Hypothalamus (tissue), 51 donors: ENCODE measurements at regions not wholly inside any gene's neighbourhood (a gene's known extent, or its start where the extent isn't known, plus 50 kb on each side); places are given as distances from the start of the nearest gene placed in this dataset.

Source experiments
- DNase-seq, 51 donors: peaks; one replicate each; lab custom pipeline; 2025; lab: John Stamatoyannopoulos, UW

DNA sequence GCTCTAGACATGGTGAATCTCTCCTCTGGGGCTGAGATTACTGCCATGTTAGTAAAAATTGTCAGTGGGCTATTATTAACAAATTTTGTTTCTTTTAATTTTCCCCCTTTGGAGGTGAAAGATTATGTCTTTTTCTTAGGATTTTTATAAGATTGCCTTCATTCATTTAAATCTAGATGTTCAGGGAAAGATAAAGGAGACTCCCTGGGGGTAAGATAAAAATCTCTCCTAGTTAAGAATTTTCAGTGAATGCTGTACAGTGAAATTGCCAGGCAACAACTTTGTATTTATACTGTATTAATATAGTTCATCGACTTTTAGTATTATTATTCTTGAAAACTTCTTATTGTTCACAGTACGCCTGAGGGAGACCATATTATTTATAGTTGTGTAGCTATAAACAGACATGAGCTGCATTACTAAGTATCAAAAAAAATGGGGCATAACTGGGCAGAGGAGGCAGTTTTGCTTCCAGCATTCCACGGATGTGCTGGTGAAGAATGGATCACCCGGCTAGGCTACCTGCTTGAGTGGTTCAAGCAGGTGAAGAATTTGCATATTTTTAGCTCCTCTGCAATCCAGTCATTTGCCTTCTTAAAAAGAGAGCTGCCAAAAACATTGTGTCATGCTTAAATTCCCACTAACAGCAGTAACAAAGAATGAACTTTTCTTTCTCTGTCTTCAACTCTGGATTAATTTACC lies 552.1 kb downstream of the DNAJB9 start:
- no peak for DNase-seq

DNA sequence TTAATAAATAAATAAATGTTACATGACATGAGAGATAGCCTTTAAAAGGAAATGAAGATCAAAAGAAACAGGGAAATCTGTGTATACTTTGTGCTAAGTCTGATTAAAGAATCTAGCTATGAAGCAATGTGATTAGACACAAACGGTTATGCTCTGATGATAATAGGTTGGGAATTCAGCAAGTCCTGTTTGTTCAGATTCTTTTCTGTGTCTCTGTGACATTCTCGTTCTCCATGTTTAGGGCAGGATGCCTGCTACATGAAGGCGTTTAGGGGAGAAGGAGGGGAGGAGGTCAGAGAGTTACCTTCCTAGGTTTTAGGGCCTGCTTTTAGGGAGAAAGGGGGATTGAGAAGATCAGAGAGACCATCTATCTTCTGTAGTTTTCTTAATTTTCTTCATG lies 555.3 kb downstream of the DNAJB9 start:
- no peak for DNase-seq

DNA sequence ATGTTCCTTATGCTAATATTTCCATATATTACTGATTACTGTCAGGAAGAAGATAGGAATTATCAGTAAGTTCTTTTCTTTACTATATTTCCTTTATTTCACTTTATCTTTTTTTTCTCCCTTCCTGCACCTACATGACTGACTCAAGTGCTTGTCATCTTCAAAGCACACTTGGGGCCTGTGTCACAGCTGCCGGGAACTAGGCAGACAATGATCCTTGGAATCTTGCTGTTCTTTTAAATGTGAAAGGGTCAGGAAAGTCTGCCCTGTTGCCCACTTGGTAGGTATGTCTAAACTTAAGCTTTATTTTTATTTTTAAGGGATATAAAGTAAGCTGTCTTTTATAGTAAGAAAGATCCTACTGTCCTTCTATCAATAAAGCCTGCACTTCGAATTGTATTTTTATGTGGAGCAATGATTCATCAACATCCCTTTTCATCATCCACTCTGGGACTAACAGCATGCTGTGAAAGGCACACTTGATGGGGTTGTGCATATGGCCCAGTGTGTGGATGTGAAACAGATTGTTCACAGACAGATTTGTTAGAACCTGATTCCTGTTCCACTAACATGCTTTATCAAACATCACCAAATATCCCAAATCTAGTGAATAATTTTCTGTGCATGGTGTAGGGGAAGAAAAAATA lies 556.9 kb downstream of the DNAJB9 start:
- DNase-seq, result no peak

DNA sequence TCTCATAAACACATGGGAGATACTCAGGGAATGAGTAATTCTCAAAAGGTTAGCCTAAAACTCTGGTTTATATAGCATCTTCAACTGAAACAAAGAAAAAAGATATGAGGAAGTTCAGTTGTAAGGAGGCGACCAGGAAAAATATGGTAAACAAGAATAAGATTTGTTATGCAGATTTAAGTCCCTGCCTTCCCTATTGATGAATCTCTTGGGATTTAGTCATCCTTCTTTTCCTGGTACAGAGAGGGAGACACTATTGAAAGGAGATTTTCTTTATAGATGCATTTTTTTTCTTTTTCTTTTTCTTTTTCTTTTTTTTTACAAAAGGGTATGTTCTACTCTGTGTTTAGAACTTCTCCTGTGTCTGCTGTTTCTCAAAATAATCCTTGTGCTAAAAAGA lies 557.5 kb downstream of the DNAJB9 start:
- DNase-seq, result no peak

DNA sequence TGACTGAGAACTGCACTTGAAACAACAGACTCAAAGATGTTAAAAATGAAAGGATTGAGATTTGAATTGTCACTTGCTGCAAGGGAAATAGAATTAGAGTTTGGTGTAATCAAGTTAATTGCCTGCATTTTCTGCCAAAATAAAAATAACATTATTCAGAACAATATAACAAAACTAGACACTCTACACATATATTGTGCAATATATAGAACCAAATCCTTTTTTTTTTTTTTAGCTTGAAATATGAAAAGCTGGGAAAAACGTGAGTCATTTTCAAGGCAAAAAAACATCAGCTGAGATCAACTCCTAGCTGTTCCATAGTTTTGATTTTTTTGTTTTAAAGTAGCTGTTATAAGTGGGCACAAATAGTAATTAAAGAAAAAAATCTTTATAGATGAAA lies 561.5 kb downstream of the DNAJB9 start:
- DNase-seq, result no peak

DNA sequence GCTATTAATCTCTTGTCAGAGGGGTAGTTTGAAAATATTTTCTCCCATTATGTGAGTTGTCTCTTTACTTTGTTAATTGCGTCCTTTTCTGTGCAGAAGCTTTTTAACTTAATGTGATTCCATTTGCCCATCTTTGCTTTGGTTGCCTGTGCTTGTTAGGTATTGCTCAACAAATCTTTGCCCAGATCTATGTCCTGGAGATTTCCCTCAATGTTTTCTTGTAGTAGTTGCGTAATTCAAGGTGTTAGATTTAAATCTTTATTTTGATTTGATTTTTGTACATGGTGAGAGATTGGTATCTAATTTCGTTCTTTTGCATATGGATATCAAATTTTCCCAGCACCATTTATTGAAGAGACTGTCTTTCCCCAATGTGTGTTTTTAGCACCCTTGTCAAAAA lies 567.2 kb downstream of the DNAJB9 start:
- no peak for DNase-seq

DNA sequence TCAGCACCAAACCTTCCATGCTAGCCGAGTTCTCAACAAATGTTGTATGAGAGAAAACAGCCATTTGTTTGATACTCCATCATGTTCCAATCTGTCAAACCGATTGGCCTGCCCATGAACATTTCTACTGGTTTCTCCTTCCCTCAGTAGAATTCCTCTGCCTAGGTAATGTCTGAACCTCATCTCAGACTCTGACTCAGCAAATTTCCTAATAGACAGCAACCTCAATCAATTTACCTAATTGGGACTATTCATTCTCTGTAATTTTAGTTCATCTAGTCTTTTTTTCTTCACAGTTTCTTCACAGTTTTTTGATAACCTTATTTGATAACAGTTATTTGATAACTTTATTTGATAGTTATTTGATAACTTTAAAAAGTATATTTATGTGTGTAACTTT lies 585.1 kb downstream of the DNAJB9 start:
- no peak for DNase-seq

DNA sequence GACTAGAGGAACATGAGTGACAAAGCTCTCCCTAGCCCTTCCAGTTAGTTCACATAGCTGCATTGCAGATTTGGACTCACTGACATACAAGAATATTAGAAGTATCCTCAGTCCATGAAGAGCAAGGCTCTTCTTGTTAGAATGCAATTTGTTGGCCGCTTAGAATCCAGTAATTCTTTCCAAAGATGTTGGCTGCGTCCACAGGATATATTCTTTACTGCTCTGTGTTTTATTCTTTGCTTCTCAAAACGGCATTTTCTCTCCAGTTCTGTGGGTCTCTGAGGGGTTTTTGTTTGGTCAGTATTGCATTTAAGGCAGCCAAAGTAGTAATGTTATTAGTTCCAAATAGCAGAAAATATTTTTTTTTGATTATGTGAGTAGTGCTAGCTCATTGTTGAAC lies 588.6 kb downstream of the DNAJB9 start:
- no peak for DNase-seq

DNA sequence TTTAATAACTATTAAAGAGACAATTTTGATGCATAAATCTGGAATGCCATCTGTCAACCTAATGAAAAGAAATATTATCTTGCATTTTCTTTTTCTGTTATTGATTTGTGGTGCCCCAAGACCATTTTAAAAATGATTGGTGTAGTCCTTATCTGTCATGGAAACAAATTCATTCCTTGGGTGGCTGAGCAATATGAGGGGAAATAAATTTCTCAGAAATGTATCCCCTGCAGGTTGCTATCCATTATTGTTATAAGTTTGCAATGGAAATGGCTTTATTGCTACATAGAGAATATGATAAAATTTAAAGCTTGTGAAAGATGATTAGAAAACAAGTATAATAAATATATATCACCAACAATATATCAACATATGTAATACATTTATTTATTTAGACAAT lies 607.0 kb downstream of the DNAJB9 start:
- no peak for DNase-seq

DNA sequence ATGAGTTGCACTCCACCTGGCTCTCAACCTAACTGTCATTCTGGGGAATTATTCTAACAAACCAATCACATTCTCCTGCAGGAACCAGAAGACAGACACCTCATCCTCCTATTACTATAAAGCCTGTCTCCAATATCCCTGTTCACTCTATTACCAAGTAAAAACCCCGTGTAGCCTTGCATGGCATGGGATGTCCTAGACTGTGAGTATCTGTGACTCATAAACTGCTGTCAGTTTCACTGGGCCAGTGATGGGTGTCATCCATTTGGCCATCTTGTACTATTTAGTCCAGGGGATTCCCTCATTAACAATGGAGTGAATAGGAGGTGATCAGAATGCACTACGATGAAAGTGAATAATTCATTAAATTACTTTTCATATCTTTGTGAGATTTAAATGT lies 608.7 kb downstream of the DNAJB9 start:
- DNase-seq, result no peak

DNA sequence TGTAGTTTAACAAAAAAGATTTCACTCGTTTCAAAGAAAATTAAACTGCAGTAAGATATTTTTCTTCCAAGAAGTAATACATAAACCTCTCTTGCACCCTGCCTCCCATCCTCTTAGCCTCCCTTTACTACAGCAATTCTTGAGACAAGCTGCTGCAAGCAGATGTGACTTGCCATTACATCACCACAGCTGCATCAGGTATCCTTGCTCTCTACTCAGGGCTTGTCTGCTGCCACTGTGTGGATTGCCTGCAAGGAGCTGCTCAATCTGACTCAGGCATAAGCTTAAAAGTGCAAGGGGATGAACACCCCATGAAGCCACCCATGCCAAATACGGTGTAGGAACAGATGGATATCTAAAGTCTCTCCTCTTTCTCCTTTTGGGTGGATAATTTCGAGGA lies 609.9 kb downstream of the DNAJB9 start:
- DNase-seq, result no peak

DNA sequence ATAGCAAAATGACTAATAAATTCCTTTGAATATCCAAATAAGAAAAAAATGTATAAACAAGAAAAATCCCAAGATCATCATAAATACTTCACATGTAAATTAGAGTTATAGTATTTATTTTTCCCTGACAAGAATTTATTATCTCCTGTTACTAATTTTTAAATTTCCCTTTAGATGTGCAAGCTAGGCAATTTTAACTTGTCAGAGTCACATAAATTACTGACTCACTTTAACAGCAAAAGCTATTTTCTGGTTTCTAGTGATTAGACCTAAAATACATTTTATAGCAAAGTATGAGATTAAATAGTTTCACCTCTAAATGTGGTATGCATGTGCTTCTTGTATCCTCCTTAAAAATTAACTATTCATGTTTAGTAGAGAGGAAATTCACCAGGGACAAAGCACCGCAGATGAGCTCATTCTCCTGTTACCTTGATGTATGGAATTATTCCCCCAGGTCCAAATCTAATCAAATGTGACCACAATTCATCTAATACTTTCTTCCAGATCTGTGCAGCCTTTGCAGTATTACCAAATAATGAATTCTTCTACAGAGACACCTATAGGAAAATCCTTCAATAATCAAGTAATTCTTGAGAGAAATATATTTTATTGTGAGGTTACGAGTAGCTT lies 621.2 kb downstream of the DNAJB9 start:
- no peak for DNase-seq

DNA sequence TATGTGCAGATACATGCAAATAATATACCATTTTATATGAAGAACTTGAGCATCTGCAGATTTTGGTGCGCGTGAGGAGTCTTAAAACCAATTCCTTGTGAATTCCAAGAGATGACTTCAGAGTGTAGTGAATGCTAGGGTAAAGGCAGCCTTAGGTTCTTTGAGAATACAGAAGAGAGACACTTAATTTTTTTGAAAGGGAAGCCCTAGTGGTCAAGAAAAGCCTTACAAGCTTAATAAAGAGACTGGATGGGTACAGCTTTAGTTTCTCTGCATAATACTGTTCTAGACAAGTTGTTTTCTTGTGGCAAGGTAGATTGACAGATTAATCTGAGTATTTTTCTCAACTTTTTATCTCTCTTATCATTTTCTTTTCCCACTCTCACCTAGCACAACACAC lies 636.5 kb downstream of the DNAJB9 start:
- DNase-seq, result no peak

DNA sequence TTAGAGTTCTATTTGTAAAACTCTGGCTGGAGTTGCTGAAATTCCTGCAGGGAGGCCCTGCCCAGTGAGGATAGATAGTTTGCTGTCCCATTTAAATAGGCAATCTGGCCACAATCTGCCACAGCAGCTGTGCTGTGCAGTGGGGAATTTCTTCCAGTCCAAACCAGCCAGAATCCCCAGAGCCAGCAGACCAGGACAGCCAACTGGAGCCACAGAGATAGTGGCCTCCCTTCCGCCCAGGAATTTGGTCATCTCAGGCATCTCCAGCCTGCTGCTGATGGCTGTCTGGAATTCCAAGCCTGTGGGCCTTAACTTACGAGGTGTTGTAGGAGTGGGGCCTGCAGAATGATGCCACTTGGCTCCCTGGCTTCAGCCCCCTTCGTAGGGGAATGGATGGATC lies 643.4 kb downstream of the DNAJB9 start:
- no peak for DNase-seq

DNA sequence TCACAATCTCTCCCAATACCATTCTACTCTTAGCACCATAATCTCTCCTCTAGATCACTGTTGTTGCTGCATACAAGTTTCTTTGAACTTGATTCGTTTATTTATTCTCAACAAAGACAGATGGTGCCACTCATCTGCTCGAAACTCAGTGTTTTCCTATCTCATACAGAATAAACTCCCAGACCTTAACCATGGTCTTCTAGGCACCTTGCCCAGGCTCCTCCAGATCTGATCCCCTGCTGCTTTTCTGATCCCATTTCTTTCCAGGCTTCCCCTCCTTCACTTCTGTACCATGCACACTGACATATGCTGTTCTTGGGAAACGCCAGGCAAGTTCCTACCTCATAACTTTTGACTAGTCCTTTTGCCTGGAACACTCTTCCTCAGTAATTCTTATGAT lies 645.7 kb downstream of the DNAJB9 start:
- no peak for DNase-seq

DNA sequence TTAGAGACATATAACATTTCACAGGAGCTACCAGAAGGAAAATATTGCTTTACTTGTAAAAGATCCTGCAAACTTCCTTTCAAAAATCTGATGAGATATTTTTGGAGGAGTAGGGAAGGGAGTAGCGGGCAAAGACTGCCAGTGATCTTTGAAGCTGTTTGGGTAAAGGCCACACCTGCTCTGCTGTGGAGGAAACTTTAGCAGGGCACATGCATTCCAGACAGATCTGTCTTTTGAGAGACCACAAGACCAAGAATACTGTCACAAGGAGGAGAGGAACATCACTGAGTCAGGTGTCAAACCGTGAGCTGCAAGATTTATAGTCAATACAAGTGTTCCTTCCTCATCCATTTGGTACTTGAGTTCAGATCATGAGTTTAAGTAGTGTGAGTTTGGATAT lies 654.4 kb downstream of the DNAJB9 start:
- DNase-seq, result no peak

DNA sequence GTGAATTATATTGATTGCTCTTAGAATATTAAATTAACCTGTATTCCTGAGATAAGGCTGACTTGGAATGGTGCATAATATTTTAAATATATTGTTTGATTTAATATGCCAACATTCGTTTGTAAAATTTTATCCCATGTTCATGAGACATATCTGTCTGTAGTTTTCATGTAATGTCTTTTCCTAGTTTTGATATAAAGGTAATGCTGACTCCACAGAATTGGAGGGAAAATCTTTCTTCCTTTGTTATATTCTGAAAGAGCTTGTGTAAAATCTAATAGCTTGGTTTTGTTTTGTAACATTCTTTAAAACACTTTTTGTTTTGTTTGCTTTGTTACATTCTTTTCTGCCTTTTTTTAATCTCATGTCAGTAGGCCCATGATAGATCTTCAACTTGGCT lies 657.0 kb downstream of the DNAJB9 start:
- DNase-seq, result no peak

DNA sequence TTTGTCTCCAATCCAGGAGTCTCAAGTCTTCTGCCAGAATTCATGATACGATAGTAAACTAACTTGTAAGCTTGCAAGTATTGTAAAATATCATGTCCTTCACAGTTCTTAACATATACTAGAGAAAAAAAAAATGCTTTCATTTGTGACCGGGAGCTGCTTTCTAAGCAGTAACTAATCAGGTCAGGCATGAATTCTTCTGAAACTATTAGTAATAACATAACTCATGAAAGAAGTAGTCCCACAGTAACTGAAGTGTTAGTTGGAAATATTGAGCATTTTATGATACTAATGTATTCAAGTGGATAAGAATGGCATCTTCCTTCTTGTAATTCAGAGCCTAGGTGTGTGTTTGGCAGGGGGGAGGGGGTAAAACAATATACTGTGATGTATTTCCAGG lies 665.6 kb downstream of the DNAJB9 start:
- no peak for DNase-seq

DNA sequence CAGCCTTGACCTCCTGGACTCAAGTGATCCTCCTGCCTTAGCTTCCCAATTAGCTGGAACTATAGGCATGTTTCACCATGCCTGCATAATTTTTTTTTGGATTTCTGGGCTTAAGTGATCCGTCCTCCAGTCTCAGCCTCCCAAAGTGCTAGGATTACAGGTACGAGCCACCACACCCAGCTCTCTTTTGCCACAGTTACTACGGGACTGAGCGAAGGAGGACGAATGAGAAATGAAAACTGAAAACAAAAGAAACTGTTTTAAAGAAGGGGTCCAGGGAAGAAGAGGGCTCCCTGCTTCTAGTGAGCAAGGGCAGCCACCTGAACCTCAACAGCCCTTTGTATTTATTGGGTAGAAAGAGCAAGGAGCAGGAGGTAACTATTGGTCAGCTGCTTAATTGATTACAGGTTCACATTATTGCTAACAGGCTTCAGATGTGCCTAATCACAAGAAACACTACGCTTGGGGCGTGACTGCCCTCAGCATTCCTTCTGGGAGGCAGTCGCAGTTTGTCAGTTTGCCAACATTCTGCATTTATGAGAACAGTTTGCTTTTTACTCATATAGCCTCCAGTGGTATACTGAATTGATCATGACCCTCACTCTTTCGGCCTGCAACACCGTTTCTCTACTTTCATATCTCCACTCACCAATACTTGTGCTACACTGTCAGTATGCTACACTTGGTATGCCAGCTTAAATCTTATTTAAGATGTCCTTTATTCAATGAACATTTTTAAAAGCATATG lies 676.8 kb downstream of the DNAJB9 start:
- DNase-seq, result no peak

DNA sequence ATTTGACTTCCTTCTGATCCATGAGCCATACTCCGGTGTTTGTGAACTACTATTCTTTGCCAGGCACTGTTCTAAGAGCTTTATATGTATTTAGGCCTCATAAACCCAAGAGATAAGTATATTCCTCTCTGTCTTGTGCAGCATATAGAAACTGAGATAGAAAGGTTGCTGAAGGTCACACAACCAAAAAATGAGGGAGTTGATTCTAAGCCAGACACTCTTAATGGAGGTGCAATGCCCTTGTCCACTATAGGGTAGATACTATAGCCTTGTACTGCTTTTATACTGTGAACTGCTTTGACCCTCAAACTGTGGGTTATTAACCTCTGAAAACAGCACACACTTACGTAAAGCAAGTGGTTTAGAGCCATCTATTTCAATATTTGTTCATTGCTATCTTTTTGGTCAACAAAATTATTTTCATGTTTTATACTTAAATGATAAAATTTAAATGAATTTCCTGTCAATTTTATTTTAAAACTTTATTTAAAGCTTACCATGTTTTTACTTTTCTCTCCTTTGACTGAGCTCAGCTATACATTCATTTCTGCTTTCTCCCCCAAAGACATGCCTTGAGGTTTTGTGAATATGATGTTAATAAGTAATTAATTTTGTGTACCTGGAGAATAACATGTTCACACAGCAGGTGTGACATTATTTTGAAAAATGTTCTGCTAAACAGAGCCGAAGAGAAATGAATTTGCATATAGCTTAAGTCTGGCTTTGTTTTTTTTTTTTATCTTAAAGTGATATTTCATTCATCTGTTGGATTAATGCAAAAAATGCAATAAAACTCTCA lies 687.3 kb downstream of the DNAJB9 start:
- no peak for DNase-seq

DNA sequence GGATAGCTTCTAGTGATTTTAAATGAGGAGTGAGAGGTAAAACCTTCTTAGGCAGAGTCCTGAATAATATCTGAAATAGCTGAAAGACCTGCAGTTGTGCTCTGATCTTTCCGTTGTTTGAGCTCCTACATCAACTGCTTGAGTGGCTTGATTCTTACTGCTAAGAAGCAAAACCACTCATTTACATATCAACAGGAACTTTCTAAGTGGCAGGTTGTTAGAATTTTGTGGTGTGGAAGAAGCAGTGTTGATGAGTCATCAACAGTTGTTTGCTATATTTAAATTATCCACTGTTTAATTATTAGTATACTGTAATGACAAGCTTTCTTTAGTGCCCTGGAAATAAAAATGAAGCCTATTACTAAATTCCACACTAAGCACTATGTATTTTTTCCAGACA lies 689.5 kb downstream of the DNAJB9 start:
- no peak for DNase-seq
